ENCODE measurements at regions not wholly inside any gene's neighbourhood (a gene's known extent, or its start where the extent isn't known, plus 50 kb on each side); places are given as distances from the start of the nearest gene placed in this dataset.

GRCh38 chr18:45412577-45412976 is 202.7 kb upstream of the SLC14A2 start:
- Histone ChIP-seq H3K4me1 (ENCODE audit: insufficient read depth, low read length) (peaks cover 22% of the 10 kb centered on the region), H3K4me3 (ENCODE audit: low read length) (no peak overlapping the region), H3K36me3 (ENCODE audit: insufficient read depth, low read length) (no peaks in the 10 kb centered on the region), H3K27ac (ENCODE audit: low read depth, low read length) (no peak overlapping the region), H3K27me3 (ENCODE audit: insufficient read depth, low read length) (no peaks in the 10 kb centered on the region), H3K9me3 (ENCODE audit: insufficient read depth, low read depth, low read length) (no peaks in the 10 kb centered on the region), H3K9ac (ENCODE audit: low read depth, low read length) (no peak overlapping the region)
- WGBS = 96% methylated on average over 1 of the region's 1 CpG

GRCh38 chr18:45413180-45413836 is 202.0 kb upstream of the SLC14A2 start:
- no peaks in the 10 kb centered on the region for H3K27me3 ChIP-seq (ENCODE audit: insufficient read depth, low read length)
- H3K4me1 ChIP-seq (ENCODE audit: insufficient read depth, low read length) = peaks cover 22% of the 10 kb centered on the region
- WGBS = 89% methylated on average over 4 of the region's 4 CpGs
- no peaks in the 10 kb centered on the region for H3K9me3 ChIP-seq (ENCODE audit: insufficient read depth, low read depth, low read length)
- H3K9ac ChIP-seq (ENCODE audit: low read depth, low read length) = no peak overlapping the region
- no peak overlapping the region for H3K4me3 ChIP-seq (ENCODE audit: low read length)
- H3K27ac ChIP-seq (ENCODE audit: low read depth, low read length) = no peak overlapping the region
- no peaks in the 10 kb centered on the region for H3K36me3 ChIP-seq (ENCODE audit: insufficient read depth, low read length)

GRCh38 chr18:45415614-45416013 is 199.7 kb upstream of the SLC14A2 start:
- peak overlapping the region; percentile 7; the same call in 1 of the 2 replicates for H3K27ac ChIP-seq (ENCODE audit: low read depth, low read length)
- H3K4me3 ChIP-seq (ENCODE audit: low read length) = no peak overlapping the region
- no peaks in the 10 kb centered on the region for H3K27me3 ChIP-seq (ENCODE audit: insufficient read depth, low read length)
- H3K4me1 ChIP-seq (ENCODE audit: insufficient read depth, low read length) = peaks cover 22% of the 10 kb centered on the region
- no peaks in the 10 kb centered on the region for H3K9me3 ChIP-seq (ENCODE audit: insufficient read depth, low read depth, low read length)
- WGBS = 80% methylated on average over 7 of the region's 7 CpGs
- H3K9ac ChIP-seq (ENCODE audit: low read depth, low read length) = no peak overlapping the region
- H3K36me3 ChIP-seq (ENCODE audit: insufficient read depth, low read length) = no peaks in the 10 kb centered on the region

- peaks cover 22% of the 10 kb centered on the region for H3K4me1 ChIP-seq (ENCODE audit: insufficient read depth, low read length)
- H3K4me3 ChIP-seq (ENCODE audit: low read length) = no peak overlapping the region
- H3K27me3 ChIP-seq (ENCODE audit: insufficient read depth, low read length) = no peaks in the 10 kb centered on the region
- no peak overlapping the region for H3K27ac ChIP-seq (ENCODE audit: low read depth, low read length)
- 93% methylated on average over 5 of the region's 5 CpGs for WGBS
- H3K36me3 ChIP-seq (ENCODE audit: insufficient read depth, low read length) = no peaks in the 10 kb centered on the region
- no peaks in the 10 kb centered on the region for H3K9me3 ChIP-seq (ENCODE audit: insufficient read depth, low read depth, low read length)
- no peak overlapping the region for H3K9ac ChIP-seq (ENCODE audit: low read depth, low read length)
These were observed 199.1 kb upstream of the SLC14A2 start for GRCh38 chr18:45416168-45416567.

GRCh38 chr18:45417392-45417791 is 197.9 kb upstream of the SLC14A2 start:
- Histone ChIP-seq H3K9ac (ENCODE audit: low read depth, low read length) (no peak overlapping the region), H3K27me3 (ENCODE audit: insufficient read depth, low read length) (no peaks in the 10 kb centered on the region), H3K4me3 (ENCODE audit: low read length) (no peak overlapping the region), H3K36me3 (ENCODE audit: insufficient read depth, low read length) (no peaks in the 10 kb centered on the region), H3K9me3 (ENCODE audit: insufficient read depth, low read depth, low read length) (no peaks in the 10 kb centered on the region), H3K27ac (ENCODE audit: low read depth, low read length) (no peak overlapping the region), H3K4me1 (ENCODE audit: insufficient read depth, low read length) (peaks cover 22% of the 10 kb centered on the region)
- 77% methylated on average over 1 of the region's 3 CpGs for WGBS

GRCh38 chr18:45423659-45424058 is 191.6 kb upstream of the SLC14A2 start:
- Histone ChIP-seq H3K9me3 (ENCODE audit: insufficient read depth, low read depth, low read length) (no peaks in the 10 kb centered on the region), H3K36me3 (ENCODE audit: insufficient read depth, low read length) (no peaks in the 10 kb centered on the region), H3K27ac (ENCODE audit: low read depth, low read length) (no peak overlapping the region), H3K4me3 (ENCODE audit: low read length) (no peak overlapping the region), H3K4me1 (ENCODE audit: insufficient read depth, low read length) (no peaks in the 10 kb centered on the region), H3K9ac (ENCODE audit: low read depth, low read length) (no peak overlapping the region), H3K27me3 (ENCODE audit: insufficient read depth, low read length) (no peaks in the 10 kb centered on the region)

GRCh38 chr18:45430041-45430440 is 185.2 kb upstream of the SLC14A2 start:
- no peaks in the 10 kb centered on the region for H3K36me3 ChIP-seq (ENCODE audit: insufficient read depth, low read length)
- H3K27me3 ChIP-seq (ENCODE audit: insufficient read depth, low read length) = no peaks in the 10 kb centered on the region
- no peak overlapping the region for H3K4me3 ChIP-seq (ENCODE audit: low read length)
- no peak overlapping the region for H3K9ac ChIP-seq (ENCODE audit: low read depth, low read length)
- no peak overlapping the region for H3K27ac ChIP-seq (ENCODE audit: low read depth, low read length)
- H3K4me1 ChIP-seq (ENCODE audit: insufficient read depth, low read length) = no peaks in the 10 kb centered on the region
- H3K9me3 ChIP-seq (ENCODE audit: insufficient read depth, low read depth, low read length) = no peaks in the 10 kb centered on the region

- Histone ChIP-seq H3K27ac (ENCODE audit: low read depth, low read length) (no peak overlapping the region), H3K9me3 (ENCODE audit: insufficient read depth, low read depth, low read length) (no peaks in the 10 kb centered on the region), H3K4me3 (ENCODE audit: low read length) (no peak overlapping the region), H3K27me3 (ENCODE audit: insufficient read depth, low read length) (no peaks in the 10 kb centered on the region), H3K9ac (ENCODE audit: low read depth, low read length) (no peak overlapping the region), H3K4me1 (ENCODE audit: insufficient read depth, low read length) (no peaks in the 10 kb centered on the region), H3K36me3 (ENCODE audit: insufficient read depth, low read length) (no peaks in the 10 kb centered on the region)
- 87% methylated on average over 3 of the region's 3 CpGs for WGBS
These were observed 179.5 kb upstream of the SLC14A2 start for GRCh38 chr18:45435810-45436209.

GRCh38 chr18:45437366-45437765 is 177.9 kb upstream of the SLC14A2 start:
- Histone ChIP-seq H3K4me3 (ENCODE audit: low read length) (no peak overlapping the region), H3K36me3 (ENCODE audit: insufficient read depth, low read length) (no peaks in the 10 kb centered on the region), H3K27ac (ENCODE audit: low read depth, low read length) (no peak overlapping the region), H3K9ac (ENCODE audit: low read depth, low read length) (no peak overlapping the region), H3K27me3 (ENCODE audit: insufficient read depth, low read length) (no peaks in the 10 kb centered on the region), H3K4me1 (ENCODE audit: insufficient read depth, low read length) (no peaks in the 10 kb centered on the region), H3K9me3 (ENCODE audit: insufficient read depth, low read depth, low read length) (no peaks in the 10 kb centered on the region)
- WGBS = 95% methylated on average over 9 of the region's 9 CpGs

- Histone ChIP-seq H3K9ac (ENCODE audit: low read depth, low read length) (no peak overlapping the region), H3K4me1 (ENCODE audit: insufficient read depth, low read length) (no peaks in the 10 kb centered on the region), H3K27me3 (ENCODE audit: insufficient read depth, low read length) (no peaks in the 10 kb centered on the region), H3K36me3 (ENCODE audit: insufficient read depth, low read length) (no peaks in the 10 kb centered on the region), H3K9me3 (ENCODE audit: insufficient read depth, low read depth, low read length) (no peaks in the 10 kb centered on the region), H3K4me3 (ENCODE audit: low read length) (no peak overlapping the region), H3K27ac (ENCODE audit: low read depth, low read length) (no peak overlapping the region)
- 93% methylated on average over 2 of the region's 2 CpGs for WGBS
These were observed 175.2 kb upstream of the SLC14A2 start for GRCh38 chr18:45439851-45440645.

GRCh38 chr18:45441110-45441847 is 174.0 kb upstream of the SLC14A2 start:
- no peak overlapping the region for H3K4me3 ChIP-seq (ENCODE audit: low read length)
- no peak overlapping the region for H3K27ac ChIP-seq (ENCODE audit: low read depth, low read length)
- no peaks in the 10 kb centered on the region for H3K27me3 ChIP-seq (ENCODE audit: insufficient read depth, low read length)
- H3K9ac ChIP-seq (ENCODE audit: low read depth, low read length) = no peak overlapping the region
- H3K36me3 ChIP-seq (ENCODE audit: insufficient read depth, low read length) = no peaks in the 10 kb centered on the region
- H3K9me3 ChIP-seq (ENCODE audit: insufficient read depth, low read depth, low read length) = no peaks in the 10 kb centered on the region
- 83% methylated on average over 4 of the region's 5 CpGs for WGBS
- H3K4me1 ChIP-seq (ENCODE audit: insufficient read depth, low read length) = no peaks in the 10 kb centered on the region
